ENCODE measurements at regions not wholly inside any gene's neighbourhood (a gene's known extent, or its start where the extent isn't known, plus 50 kb on each side); places are given as distances from the start of the nearest gene placed in this dataset.

- Histone ChIP-seq H2BK15ac (ENCODE audit: low read length) (no peak overlapping the region), H3K14ac (ENCODE audit: insufficient read length) (no peak overlapping the region), H3K4ac (replicated peaks; ENCODE audit: insufficient read length, low read depth, low read length) (no peak overlapping the region), H2BK12ac (ENCODE audit: low read depth, low read length) (no peak overlapping the region), H3K27ac (ENCODE audit: low read depth, low read length) (no peak overlapping the region), H3K23ac (ENCODE audit: insufficient read length) (no peak overlapping the region), H4K5ac (ENCODE audit: insufficient read length, low read depth, low read length) (no peak overlapping the region), H3K56ac (replicated peaks; ENCODE audit: insufficient read length, low read depth, low read length) (no peak overlapping the region), H2AFZ (ENCODE audit: low read length) (no peak overlapping the region), H3K4me3 (ENCODE audit: extremely low read depth in 1 of 4, insufficient read depth in 2 of 4, low read depth in 3 of 4, low read length in 4 of 4) (no peak overlapping the region), H4K91ac (replicated peaks; ENCODE audit: insufficient read length, low read length) (no peak overlapping the region), H3K23me2 (ENCODE audit: low read depth, low read length) (0 out of 2 replicates have a peak, but pooled peaks cover 2% of the 10 kb centered on the region), H3K27me3 (replicated peaks in 1 of 4; ENCODE audit: control insufficient read depth in 3 of 4, extremely low read depth in 1 of 4, insufficient read depth in 3 of 4, low read length in 3 of 4) (no peaks in the 10 kb centered on the region), H3K36me3 (ENCODE audit: control insufficient read depth in 2 of 4, insufficient read depth in 4 of 4, low read length in 3 of 4) (no peaks in the 10 kb centered on the region), H4K20me1 (replicated peaks in 1 of 2; ENCODE audit: control insufficient read depth in 1 of 2, insufficient read depth in 2 of 2, low read length in 2 of 2) (no peaks in the 10 kb centered on the region), H3K18ac (ENCODE audit: extremely low read depth, low read length) (no peak overlapping the region), H2BK20ac (ENCODE audit: low read length) (no peak overlapping the region), H3K9me3 (ENCODE audit: insufficient read depth in 2 of 2, low read depth in 1 of 2, low read length in 1 of 2) (no peaks in the 10 kb centered on the region), H3K4me1 (replicated peaks in 1 of 4; ENCODE audit: control insufficient read depth in 3 of 4, insufficient read depth in 4 of 4, low read length in 3 of 4) (no peaks in the 10 kb centered on the region), H2BK120ac (replicated peaks; ENCODE audit: low read depth, low read length) (no peak overlapping the region), H3K9ac (replicated peaks in 1 of 4; ENCODE audit: extremely low read depth in 1 of 4, low read depth in 3 of 4, low read length in 3 of 4) (no peak overlapping the region), H4K8ac (ENCODE audit: extremely low read depth, insufficient read depth, low read length) (no peak overlapping the region), H3K4me2 (ENCODE audit: insufficient read depth in 1 of 2, low read depth in 2 of 2, low read length in 2 of 2) (no peak overlapping the region), H2AK5ac (ENCODE audit: low read depth, low read length) (no peak overlapping the region), H3K79me2 (ENCODE audit: control insufficient read depth in 1 of 2, insufficient read depth in 2 of 2, low read length in 2 of 2) (no peaks in the 10 kb centered on the region), H2BK5ac (ENCODE audit: low read depth, low read length) (no peak overlapping the region), H3K79me1 (ENCODE audit: low read depth, low read length) (no peaks in the 10 kb centered on the region)
- CTCF ChIA-PET (ENCODE audit: partially characterized antibody) = interaction anchor here (0.7 to 2.0 kb wide), 5 partner anchors 19 to 300 kb away, joined by 3 to 9 read pairs (median 3); no protein-coding TSS in a partner anchor
- 94% methylated on average over 2 of the region's 2 CpGs; no CpG with 5 or more reads in 1 of the 2 experiments for WGBS, 2 experiments (ENCODE audit: extremely low coverage in 1 of 2, insufficient coverage in 1 of 2, insufficient read length in 1 of 2, insufficient replicate concordance in 2 of 2, low coverage in 1 of 2, low lambda C conversion rate in 2 of 2, missing lambda C conversion rate in 1 of 2)
- DNase-seq (ENCODE audit: low read depth in 1 of 2, low spot score in 2 of 2) (no peak), FAIRE-seq (no peak)
- POLR2A ChIA-PET (ENCODE audit: partially characterized antibody) = interaction anchor here (0.6 kb wide), 1 partner anchor 388 kb away, joined by 3 read pairs; no protein-coding TSS in a partner anchor
- no peak for TF ChIP-seq HDAC6 (IDR thresholded peaks at IDR 0.05; ENCODE audit: low read depth, low read length)
- no peak for TF ChIP-seq EZH2 (IDR thresholded peaks at IDR 0.05; ENCODE audit: low read depth, low read length, severe bottlenecking)
Observed at GRCh38 chr2:71846072-71846471, 301.6 kb downstream of the CYP26B1 start.
